ENCODE measurements at regions not wholly inside any gene's neighbourhood (a gene's known extent, or its start where the extent isn't known, plus 50 kb on each side); places are given as distances from the start of the nearest gene placed in this dataset.

DNA sequence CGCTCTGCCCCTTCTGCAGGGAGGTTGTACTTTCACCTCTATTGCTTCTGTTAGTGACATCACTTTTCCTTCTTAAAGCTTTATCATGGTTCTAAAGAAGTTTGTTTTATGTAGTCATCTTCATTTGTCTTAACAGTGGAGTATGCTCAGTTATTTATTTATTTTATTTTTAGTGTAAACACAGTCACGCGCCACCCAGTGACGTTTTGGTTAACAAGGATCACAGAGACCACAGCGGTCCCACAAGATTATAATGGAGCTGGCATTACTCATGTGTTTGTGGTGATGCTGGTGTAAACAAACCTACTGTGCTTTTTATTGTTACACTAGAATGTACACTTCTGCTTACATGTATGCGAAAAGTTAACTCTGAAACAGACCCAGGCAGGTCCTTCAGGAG lies 89.9 kb downstream of the SOX11 start:
- Histone ChIP-seq H3K9me3 (no peaks in the 10 kb centered on the region), H3K36me3 (no peaks in the 10 kb centered on the region), H3K27ac (no peak overlapping the region), H3K4me1 (no peaks in the 10 kb centered on the region), H3K27me3 (no peaks in the 10 kb centered on the region), H3K4me3 (no peak overlapping the region)
- TF ChIP-seq POLR2A (IDR thresholded peaks at IDR 0.05): no peak
- TF ChIP-seq, protein P1, sequence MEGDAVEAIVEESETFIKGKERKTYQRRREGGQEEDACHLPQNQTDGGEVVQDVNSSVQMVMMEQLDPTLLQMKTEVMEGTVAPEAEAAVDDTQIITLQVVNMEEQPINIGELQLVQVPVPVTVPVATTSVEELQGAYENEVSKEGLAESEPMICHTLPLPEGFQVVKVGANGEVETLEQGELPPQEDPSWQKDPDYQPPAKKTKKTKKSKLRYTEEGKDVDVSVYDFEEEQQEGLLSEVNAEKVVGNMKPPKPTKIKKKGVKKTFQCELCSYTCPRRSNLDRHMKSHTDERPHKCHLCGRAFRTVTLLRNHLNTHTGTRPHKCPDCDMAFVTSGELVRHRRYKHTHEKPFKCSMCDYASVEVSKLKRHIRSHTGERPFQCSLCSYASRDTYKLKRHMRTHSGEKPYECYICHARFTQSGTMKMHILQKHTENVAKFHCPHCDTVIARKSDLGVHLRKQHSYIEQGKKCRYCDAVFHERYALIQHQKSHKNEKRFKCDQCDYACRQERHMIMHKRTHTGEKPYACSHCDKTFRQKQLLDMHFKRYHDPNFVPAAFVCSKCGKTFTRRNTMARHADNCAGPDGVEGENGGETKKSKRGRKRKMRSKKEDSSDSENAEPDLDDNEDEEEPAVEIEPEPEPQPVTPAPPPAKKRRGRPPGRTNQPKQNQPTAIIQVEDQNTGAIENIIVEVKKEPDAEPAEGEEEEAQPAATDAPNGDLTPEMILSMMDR (IDR thresholded peaks at IDR 0.05): no peak
- WGBS: 87% methylated on average over 6 of the region's 6 CpGs
- DNase-seq (ENCODE audit: low spot score in 2 of 2): no peak

DNA sequence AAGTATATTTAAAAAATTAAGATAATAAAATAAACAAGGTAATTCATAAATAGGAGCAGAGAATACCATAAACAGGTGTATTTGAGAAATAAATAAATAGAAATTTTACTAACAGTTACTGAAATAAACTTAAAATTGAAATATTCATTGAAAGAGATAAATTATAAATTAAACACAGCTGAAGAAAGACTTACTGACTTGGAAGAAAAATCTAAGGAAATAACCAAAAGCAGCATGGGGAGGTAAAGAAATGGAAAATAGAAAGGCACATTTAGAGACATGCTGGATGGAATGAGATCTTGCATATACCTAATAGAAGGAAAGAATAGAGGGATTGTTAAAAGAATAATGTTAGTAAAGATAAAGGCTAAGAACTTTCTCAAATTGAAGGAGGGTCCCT lies 96.3 kb downstream of the SOX11 start:
- Histone ChIP-seq H3K27me3 (no peaks in the 10 kb centered on the region), H3K4me3 (no peak overlapping the region), H3K27ac (no peak overlapping the region), H3K9me3 (peaks cover 12% of the 10 kb centered on the region), H3K36me3 (no peaks in the 10 kb centered on the region), H3K4me1 (no peaks in the 10 kb centered on the region)
- no peak for TF ChIP-seq POLR2A (IDR thresholded peaks at IDR 0.05)
- TF ChIP-seq, protein P1 (IDR thresholded peaks at IDR 0.05): no peak
- no peak for TF ChIP-seq POLR2AphosphoS5 (IDR thresholded peaks at IDR 0.05)
- TF ChIP-seq EP300 (IDR thresholded peaks at IDR 0.05): no peak
- no peak for DNase-seq (ENCODE audit: low spot score in 2 of 2)

GRCh38 chr2:5791371-5791770 lies 99.2 kb downstream of the SOX11 start:
- no peaks in the 10 kb centered on the region for H3K36me3 ChIP-seq
- no peak for DNase-seq (ENCODE audit: low spot score in 2 of 2)
- WGBS: 84% methylated on average over 7 of the region's 7 CpGs
- no peak overlapping the region for H3K27ac ChIP-seq
- TF ChIP-seq POLR2AphosphoS5 (IDR thresholded peaks at IDR 0.05) (no peak), EP300 (IDR thresholded peaks at IDR 0.05) (no peak), POLR2A (IDR thresholded peaks at IDR 0.05) (no peak)
- TF ChIP-seq, protein P1 (IDR thresholded peaks at IDR 0.05): no peak
- no peaks in the 10 kb centered on the region for H3K4me1 ChIP-seq
- H3K4me3 ChIP-seq: no peak overlapping the region
- peaks cover 12% of the 10 kb centered on the region for H3K9me3 ChIP-seq
- H3K27me3 ChIP-seq: no peaks in the 10 kb centered on the region

- H3K36me3 ChIP-seq: no peaks in the 10 kb centered on the region
- no peak for DNase-seq (ENCODE audit: low spot score in 2 of 2)
- no peak overlapping the region for H3K27ac ChIP-seq
- no peak for TF ChIP-seq POLR2AphosphoS5 (IDR thresholded peaks at IDR 0.05)
- no peak for TF ChIP-seq EP300 (IDR thresholded peaks at IDR 0.05)
- TF ChIP-seq POLR2A (IDR thresholded peaks at IDR 0.05): no peak
- peaks cover 3% of the 10 kb centered on the region for H3K9me3 ChIP-seq
- no peaks in the 10 kb centered on the region for H3K27me3 ChIP-seq
- 79% methylated on average over 6 of the region's 6 CpGs for WGBS
- H3K4me1 ChIP-seq: no peaks in the 10 kb centered on the region
- H3K4me3 ChIP-seq: no peak overlapping the region
Measured at GRCh38 chr2:5794012-5794411, 101.8 kb downstream of the SOX11 start.

DNA sequence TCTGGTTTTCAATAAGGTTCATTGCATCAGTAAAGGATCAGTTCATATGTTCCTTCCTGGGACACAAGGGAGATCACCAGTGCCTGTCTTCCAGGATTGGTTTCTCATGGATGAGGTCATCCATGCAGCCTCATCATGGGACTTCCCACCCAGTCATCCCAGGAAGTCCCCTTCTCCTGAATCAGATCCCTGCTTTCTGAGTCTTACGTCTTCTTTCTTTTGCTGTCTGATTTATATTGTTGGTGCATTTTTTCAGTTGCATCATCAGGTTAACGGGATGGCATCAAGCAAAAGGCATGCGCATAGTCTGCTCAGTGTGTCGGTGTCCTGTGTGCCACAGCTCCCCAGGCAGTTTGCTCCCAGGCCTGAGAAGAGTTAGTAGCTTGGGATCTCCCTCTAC lies 105.9 kb downstream of the SOX11 start:
- WGBS: 68% methylated on average over 4 of the region's 4 CpGs

GRCh38 chr2:5799348-5799747 lies 107.2 kb downstream of the SOX11 start:
- Histone ChIP-seq H3K9me3 (peaks cover 3% of the 10 kb centered on the region), H3K36me3 (no peaks in the 10 kb centered on the region), H3K4me3 (no peak overlapping the region), H3K4me1 (no peaks in the 10 kb centered on the region), H3K27ac (no peak overlapping the region), H3K27me3 (no peaks in the 10 kb centered on the region)
- TF ChIP-seq POLR2A (IDR thresholded peaks at IDR 0.05): no peak
- TF ChIP-seq, protein P1 (IDR thresholded peaks at IDR 0.05): no peak
- TF ChIP-seq POLR2AphosphoS5 (IDR thresholded peaks at IDR 0.05): no peak
- TF ChIP-seq EP300 (IDR thresholded peaks at IDR 0.05): no peak
- WGBS: 87% methylated on average over 1 of the region's 1 CpG
- DNase-seq (ENCODE audit: low spot score in 2 of 2): no peak

More for the DNA sequence above, 105.9 kb downstream of the SOX11 start:
- no peaks in the 10 kb centered on the region for H3K36me3 ChIP-seq
- H3K27ac ChIP-seq: no peak overlapping the region
- no peak for TF ChIP-seq POLR2AphosphoS5 (IDR thresholded peaks at IDR 0.05)
- H3K9me3 ChIP-seq: peaks cover 3% of the 10 kb centered on the region
- no peaks in the 10 kb centered on the region for H3K4me1 ChIP-seq
- no peak overlapping the region for H3K4me3 ChIP-seq
- DNase-seq (ENCODE audit: low spot score in 2 of 2): no peak
- no peaks in the 10 kb centered on the region for H3K27me3 ChIP-seq
